HG02588 (cell line): ENCODE measurements at regions not wholly inside any gene's neighbourhood (a gene's known extent, or its start where the extent isn't known, plus 50 kb on each side); places are given as distances from the start of the nearest gene placed in this dataset.

Experiments used
- ATAC-seq: cut with Tn5 transposase; IDR thresholded peaks from one replicate; pipeline ENCODE4 v1.9.1; 2021; ENCODE audit warnings: mild to moderate bottlenecking, moderate library complexity; ENCODE audit not compliant: unreplicated experiment

- ATAC-seq, result no peak
These were observed 163.0 kb upstream of the DACH1 start for GRCh38 chr13:72029981-72030380.

GRCh38 chr13:72025836-72026235 lies 158.8 kb upstream of the DACH1 start:
- ATAC-seq, result no peak

DNA sequence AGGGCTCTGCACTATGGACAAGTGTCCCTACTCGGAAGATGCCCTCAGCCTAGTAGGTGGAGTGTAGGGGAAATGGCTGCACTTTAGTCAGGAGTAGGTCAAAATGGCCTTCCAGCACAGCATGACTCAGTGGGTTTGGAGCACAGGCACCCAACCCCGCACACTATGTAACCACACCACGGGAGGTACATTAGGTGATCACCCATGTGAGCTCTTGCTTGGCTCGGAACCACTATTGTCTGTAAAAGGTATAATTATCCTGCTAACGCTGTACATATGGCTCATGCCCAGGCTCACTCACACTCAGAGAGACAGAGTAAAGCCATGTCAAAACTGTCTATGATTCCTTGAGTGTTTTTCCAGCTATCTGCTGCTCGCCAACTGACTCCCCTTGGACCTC lies 156.9 kb upstream of the DACH1 start:
- no peak for ATAC-seq

- ATAC-seq, result no peak
These were observed 138.5 kb upstream of the DACH1 start for GRCh38 chr13:72005455-72005854.

- no peak for ATAC-seq
These were observed 137.9 kb upstream of the DACH1 start for GRCh38 chr13:72004784-72005374.

GRCh38 chr13:72004246-72004645 lies 137.2 kb upstream of the DACH1 start:
- no peak for ATAC-seq

GRCh38 chr13:71998223-71998622 lies 131.2 kb upstream of the DACH1 start:
- no peak for ATAC-seq

DNA sequence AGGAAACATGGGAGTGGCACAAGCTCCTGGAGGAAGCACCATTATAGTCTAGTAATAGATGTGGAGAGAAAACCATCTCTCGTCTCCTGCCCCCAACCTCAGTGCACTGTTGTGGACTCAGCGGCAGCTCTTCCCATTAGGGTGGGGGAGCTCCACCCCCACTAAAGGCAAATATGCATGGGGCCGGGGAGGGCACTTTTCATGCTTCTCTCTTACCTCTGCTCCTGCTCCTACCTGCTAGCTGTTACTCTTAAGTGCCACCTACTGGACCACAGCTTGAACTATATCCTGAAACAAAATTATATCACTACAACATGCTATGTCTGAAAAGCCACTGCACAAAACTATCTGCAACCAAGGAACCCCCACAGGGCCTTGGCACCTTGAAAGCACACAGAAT lies 112.6 kb upstream of the DACH1 start:
- ATAC-seq, result no peak

DNA sequence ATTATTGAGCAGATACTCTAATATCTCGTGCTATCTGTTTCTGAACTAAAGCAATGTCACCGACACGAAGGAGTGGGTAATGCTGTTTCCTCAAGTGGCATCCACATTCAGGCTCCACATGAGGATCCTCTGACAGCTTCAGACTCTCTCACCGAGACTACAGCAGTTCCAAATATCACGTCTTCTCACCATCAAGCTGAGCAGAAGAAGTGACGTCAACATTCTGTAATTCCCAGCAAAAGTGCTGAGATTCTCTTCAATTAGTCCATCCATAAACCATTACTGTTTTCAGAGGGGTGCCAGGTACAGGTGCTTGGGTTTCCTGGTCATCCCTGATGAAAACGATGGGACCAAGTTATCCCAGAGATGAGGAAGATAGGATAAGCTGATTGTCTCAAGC lies 110.0 kb upstream of the DACH1 start:
- no peak for ATAC-seq

GRCh38 chr13:71967990-71968389 lies 101.0 kb upstream of the DACH1 start:
- no peak for ATAC-seq

DNA sequence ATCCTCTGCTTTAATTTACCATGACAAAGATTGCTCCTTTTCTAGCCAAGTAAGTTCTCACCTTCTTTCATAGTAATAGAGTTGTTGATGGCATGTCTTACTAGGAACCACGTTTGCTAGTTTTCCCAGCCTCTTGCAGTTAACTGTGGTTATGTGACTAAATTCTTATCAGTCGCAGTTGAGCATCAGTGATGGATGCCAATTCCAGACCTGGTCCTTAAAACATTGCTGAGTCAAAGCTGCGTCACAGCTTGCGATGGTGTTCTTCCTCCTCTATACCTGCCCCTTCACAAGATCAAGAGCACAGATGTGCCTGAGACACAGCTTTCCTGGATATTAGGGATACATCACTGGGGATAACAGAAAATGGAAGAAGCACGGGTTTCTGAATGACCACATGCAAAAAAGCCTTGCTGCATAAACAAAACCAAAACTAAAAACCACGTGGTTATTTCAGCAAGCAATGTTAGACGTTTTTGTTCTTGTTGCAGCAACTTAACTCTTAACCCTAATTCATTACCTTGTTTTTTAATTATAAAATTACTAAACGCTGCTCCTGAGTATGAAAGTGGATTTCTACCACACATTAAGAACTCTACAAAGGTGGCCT lies 97.6 kb upstream of the DACH1 start:
- no peak for ATAC-seq

DNA sequence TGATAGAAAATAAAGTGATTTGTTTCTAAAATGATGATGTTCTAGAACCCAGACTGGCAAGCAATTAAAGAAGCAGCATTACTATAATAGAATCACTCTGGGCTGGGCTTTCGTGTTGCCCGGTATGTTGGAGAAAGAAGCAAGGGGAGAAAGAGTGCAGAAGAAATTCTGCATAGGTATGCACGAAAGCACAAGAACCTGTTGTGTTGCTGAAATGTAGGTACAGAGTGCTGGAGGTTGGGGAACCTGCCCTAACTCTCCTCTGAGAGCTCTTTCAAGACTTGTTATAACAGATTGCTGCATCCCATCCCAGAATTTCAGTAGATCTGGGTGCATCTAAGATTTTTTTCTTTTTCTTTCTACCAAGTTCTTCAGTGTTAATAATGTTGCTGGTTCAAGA lies 95.7 kb upstream of the DACH1 start:
- ATAC-seq, result no peak

DNA sequence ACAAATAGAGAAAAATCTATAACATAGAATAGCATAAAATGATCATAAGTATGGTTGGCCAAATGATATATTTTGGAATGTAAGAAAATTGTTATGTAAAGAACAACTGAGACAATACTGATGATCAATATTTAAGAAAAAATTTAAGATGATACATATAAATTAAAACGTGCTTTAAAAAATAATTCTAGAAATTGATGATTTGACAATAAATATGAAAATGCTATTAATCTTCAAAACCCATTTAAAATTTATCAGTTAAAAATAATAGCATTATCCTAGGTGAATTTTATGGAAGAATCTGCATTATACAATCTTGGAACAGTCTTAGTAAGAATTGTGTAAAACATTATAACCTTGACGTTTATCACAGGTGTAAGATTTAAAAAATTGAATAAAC lies 95.1 kb upstream of the DACH1 start:
- no peak for ATAC-seq

GRCh38 chr13:71949441-71949840 lies 82.4 kb upstream of the DACH1 start:
- no peak for ATAC-seq

- no peak for ATAC-seq
These were observed 72.2 kb upstream of the DACH1 start for GRCh38 chr13:71939186-71939585.

- no peak for ATAC-seq
These were observed 68.3 kb upstream of the DACH1 start for GRCh38 chr13:71935166-71935840.

- no peak for ATAC-seq
These were observed 57.9 kb upstream of the DACH1 start for GRCh38 chr13:71924931-71925330.

- ATAC-seq, result no peak
These were observed 55.2 kb upstream of the DACH1 start for GRCh38 chr13:71922194-71922593.
